ENCODE measurements at regions not wholly inside any gene's neighbourhood (a gene's known extent, or its start where the extent isn't known, plus 50 kb on each side); places are given as distances from the start of the nearest gene placed in this dataset.

DNA sequence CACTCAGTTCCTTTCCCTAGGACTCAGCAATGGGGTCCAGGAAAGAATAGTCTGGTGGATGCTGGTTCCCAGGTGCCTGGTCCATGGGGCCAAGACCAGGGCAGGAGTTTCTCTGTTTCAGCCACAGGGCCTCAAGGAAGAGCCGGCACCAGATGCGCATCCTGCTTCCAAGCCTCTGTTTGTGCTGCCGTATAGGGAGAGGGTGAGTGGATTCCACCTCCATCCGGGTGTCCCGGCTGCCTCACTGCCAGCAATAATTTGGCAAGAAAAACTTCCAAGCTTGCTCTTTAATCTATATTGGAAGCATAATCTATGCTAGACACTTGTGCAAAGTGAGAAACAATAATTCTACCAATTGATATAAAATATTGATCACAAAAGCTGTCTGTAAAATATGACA lies 261.2 kb upstream of the HS6ST1 start:
- TF ChIP-seq, protein P1, sequence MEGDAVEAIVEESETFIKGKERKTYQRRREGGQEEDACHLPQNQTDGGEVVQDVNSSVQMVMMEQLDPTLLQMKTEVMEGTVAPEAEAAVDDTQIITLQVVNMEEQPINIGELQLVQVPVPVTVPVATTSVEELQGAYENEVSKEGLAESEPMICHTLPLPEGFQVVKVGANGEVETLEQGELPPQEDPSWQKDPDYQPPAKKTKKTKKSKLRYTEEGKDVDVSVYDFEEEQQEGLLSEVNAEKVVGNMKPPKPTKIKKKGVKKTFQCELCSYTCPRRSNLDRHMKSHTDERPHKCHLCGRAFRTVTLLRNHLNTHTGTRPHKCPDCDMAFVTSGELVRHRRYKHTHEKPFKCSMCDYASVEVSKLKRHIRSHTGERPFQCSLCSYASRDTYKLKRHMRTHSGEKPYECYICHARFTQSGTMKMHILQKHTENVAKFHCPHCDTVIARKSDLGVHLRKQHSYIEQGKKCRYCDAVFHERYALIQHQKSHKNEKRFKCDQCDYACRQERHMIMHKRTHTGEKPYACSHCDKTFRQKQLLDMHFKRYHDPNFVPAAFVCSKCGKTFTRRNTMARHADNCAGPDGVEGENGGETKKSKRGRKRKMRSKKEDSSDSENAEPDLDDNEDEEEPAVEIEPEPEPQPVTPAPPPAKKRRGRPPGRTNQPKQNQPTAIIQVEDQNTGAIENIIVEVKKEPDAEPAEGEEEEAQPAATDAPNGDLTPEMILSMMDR (conservative IDR thresholded peaks at IDR 0.05): no peak
- no peak for TF ChIP-seq EZH2 (IDR thresholded peaks at IDR 0.05; ENCODE audit: low read depth)
